Activated CD8-positive, alpha-beta memory T cell treated with anti-CD3 and anti-CD28 coated beads, Interleukin-2, amount 50 U/mL, for 1 hour (primary cell): ENCODE measurements at regions not wholly inside any gene's neighbourhood (a gene's known extent, or its start where the extent isn't known, plus 50 kb on each side); places are given as distances from the start of the nearest gene placed in this dataset.

Experiments
- DNase-seq: peaks from one replicate; pipeline ENCODE4 v3.0.0-alpha.2; 2020; ENCODE audit errors: extremely low read depth

DNA sequence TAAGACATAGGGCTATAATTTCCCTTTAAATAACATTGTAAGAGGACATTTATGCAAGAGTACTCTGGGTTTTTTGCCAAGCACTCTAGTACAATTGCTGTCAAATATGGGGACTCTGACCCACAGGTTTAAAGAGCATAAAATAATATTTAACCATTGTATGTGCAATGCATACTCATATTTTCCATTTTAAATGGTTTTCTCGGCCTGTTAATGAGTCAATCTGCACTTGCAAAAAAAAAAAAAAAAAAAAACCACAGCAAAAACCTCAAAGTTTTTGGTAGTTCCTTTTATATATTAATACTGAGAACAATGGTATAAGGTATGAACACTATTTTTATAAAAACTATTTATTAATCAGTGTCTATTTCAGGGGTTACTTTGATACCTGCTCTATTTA is 304.0 kb upstream of the CBLB start:
- DNase-seq, result no peak

DNA sequence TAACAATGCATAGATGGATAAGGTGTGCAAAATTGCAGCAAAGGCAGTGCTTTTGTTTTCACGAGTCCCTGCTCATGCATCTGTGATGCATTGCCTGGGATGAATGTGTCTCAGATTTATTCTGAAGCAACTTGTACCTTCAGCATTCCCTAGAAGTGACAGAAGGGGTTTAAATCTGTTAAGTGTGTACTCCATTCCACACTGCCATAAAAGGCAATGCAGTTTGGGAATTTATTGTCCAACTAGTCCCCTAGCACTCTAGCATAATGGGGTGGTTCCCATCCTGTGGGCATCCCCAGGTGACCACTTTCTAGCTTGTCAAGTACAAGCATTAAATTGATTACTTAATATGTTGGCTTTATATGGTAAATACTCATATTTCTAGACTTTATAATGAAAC is 306.5 kb upstream of the CBLB start:
- DNase-seq, result no peak

DNA sequence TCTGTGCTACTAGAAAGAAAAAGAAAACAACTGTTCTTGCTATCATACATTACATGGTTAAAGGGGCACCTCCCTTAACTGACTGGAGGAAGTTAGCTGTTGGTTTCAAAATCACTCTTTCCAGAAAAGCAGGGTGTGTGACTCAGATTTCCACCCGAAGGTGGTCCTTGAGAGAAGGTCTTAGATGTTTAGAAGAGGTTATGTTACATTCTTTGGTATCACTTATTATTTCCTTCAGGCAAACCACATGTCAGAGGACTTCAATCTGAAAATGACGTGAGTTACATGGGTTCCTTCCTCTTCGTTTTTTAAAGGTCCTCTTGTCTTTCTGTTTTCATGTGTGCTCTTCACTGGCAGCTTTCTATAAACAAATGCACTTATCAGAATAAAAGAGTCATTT is 307.9 kb upstream of the CBLB start:
- peak; percentile 39 for DNase-seq

DNA sequence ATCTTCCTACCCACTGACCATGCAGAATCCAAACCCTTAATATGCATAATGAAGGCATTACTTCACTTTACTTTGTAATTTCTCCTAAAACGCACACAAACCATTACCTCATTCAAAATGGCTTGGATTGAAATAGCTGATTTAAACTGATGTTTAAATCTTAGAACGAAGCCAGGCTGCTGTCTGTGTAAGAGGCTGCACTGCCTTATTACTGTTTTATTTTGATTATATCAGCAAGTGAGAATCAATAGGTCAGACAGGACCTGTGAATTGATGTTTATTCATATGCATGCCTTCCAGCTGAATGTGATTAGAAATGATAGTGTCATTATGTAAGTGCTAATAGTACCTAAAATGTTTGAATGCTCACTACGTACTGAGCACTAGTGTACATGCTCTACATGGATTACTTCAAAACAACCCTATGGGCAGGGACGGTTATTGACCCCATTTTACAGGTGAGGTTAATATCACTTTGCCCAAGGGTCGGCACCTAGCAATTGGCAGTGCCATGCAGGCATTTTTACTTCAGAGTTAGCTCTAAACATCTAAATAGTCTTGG is 314.2 kb upstream of the CBLB start:
- DNase-seq, result no peak

DNA sequence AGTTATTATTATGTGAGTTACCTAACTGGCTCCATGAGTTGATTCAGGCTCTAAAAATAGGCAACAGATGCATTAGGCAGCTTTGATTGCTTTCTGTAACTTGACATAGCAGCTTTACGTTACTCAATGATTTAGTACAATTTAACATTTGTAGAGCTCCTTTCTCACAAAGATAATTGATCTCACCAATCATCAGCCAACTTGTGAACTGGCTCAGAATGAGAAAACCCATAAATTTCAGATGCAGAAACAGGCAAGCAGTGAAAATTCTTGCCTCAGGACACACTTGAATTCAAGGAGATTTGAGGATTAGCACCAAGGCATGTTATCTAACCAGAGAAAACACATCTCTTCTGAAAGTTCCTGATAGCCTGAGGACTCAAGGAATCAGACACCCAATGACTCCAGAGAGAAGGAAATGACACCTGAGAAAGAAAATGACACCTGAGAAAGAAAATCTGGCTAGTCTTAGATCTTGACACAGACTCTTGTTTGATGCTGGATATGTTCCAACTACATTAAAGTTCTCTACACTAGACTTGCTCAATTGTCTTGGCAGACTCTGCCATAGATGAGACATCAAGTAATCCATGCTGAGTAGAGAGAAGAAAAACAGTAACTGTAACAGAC is 315.1 kb upstream of the CBLB start:
- DNase-seq, result no peak

DNA sequence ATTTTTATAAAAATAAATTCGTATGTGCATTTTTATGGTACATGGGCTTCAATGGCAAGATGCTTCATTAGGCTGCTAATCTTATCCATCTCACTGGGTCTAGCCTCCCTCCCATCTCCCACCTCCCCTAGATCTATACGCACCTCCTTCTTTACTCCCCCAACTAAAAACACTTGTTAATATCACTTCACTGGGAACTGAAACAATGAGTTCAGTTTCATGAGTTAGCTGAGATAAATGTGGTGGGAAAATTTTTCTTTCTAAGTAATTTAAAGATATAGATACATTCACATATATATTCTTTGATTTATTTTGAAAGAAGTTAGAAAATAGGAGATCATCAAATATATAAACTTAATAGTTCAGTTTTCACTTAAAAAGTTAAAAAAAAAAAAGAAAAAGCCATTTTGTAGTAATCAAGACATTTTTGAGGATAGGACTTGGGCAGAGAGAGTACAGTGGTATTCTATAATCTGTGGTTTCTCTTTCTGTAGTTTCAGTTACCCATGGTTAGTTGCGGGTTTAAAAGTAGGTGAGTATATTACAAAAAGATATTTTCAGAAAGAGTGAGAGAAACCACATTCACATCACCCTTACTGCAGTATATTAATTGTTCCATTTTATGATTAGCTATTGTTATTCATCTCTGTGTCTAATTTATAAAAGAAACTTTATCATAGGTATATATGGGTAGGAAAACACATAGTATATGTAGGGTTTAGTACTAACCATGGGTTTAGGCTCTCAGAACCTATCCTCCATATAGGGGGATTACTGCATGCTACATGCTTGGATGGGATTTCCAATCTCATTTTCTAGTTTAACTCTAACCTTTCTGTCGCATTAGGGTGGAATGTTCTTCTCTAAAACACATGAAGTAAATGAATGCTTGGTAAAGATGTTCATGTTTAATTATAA is 316.0 kb upstream of the CBLB start:
- DNase-seq, result no peak

DNA sequence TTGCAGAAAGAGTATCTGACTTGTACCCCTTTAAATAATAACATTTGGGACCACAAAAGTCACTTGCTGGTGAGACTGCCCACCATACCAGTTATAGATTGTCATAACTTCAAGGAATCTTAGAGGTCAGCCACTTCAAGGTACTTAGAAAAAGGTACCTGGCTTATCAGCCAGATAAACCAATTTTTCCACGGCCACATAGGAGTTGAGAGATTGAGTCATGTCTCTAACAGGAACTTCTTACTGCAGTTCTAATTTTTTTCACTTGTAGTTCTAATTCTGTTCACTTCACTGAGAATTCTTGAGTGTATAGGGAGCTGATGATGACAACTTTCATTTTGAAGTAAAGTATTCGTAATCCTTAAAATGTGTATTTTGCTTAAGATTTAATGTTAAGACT is 317.1 kb upstream of the CBLB start:
- no peak for DNase-seq

DNA sequence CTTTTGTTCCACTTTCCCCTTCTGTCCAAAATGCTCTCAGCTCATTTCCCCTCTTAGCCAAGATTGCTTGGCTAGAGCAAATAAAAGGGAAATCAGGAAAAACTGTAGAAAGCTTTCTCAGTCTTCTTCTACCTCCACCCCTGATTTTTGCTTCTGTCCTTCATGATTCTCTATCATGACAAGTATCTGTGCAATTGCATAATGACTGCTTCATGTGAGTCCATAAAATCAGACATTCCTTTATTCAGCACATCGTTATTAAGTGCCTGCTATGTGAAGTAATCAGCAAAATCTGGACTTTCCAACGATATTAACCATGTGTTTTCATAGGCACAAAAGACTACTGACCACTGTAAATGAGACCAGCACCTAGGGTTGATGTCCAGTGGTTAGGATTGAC is 321.5 kb upstream of the CBLB start:
- DNase-seq, result no peak

DNA sequence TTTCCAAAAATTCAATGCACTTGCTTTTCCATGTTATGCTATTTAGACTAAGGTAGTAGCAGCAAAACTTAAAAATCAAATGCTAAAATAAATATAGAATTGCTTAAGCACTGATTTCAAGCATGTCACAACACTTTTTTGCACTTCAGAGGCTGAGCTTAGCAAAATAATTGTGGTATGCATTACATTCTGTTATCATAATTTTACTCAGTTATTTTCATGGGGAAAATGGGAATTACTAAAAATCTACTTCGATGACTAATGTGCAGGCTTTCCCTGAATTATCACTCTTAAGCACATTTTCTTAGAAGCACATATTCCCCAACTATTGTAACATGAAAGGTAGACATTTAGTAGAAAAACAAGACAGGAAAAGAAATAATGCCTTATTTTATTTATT is 322.4 kb upstream of the CBLB start:
- DNase-seq, result no peak

DNA sequence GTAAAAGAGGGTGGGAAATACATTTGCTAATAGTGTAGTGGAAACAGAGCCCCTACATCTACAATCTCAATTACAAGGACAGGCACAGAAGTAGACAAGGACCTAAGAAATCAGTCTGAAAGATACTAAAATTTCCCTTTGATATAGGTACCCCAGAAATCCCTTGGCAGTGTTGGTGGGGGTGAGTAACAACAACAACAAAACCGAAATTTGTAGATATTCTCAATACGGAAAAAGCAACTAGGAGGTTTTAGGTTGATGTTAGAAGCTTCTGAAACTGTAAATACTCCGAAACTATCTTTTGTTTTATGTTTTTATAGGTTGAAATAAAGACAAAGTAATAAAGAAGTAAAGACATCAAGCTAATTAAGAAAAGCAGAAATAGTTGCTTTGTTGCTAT is 323.1 kb upstream of the CBLB start:
- no peak for DNase-seq

DNA sequence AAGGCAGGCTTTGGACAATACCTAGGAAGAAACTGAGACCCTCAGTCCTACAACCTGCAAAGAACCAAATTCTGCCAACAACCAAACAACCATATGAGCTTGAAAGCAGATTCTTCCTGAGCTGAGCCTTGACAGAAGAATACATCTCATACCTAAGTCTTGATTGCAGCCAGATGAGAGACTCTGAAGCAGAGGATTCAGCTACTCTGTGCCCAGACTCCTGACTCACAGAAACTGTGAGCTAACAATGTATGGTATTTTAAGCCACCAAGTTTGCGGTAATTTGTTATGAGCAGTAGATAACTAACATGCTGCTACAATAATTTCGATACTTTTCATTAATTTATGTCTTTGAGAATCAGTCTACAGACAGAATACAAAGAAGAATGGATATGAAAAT is 325.1 kb upstream of the CBLB start:
- no peak for DNase-seq

DNA sequence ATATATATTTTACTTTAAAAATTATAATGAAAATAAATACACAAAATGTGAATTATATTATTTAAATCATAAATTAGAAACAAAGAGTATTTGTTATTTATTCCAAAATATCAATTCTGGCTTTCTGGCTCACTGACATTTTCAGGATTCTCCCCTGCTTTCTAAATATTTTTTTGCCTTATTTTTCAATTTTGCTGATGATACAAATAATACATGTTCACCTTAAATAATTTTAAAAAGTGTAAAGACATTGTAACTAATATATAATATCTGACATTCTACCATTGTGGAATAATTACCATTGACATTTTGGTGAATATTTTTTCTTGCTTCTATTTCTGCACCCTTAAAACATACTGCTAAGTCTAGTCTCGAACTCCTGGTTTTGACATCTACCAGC is 325.9 kb upstream of the CBLB start:
- no peak for DNase-seq

DNA sequence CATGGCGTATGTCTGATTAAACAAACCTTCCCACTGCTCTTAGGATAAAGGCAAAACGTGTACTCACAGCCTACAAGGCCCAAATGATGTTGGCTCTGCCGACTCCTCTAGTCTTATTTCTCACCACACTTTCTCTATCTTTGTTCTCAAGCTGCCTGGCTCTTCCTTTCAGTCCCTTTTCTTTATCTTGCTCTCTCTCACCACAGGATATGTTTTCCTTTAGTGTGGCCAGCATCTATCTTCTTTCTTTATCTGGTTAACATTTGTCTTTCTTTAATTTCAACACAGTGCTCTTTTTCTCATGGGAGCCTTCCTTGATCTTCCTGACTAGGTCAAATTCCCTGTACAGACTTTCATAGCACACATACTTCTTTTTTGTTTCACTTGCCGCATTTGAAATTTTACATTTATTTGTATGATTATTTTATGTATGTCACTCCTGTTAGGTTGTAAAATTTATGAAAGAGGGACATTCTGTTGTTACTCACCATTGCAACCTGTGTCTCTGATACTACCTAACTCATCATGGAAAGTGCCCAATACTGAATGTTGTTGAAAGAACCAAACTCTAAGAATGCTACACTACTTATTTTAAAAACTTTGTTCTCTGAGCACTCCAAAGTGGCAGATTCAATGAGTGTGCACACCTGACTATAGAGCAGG is 328.9 kb upstream of the CBLB start:
- DNase-seq, result no peak

DNA sequence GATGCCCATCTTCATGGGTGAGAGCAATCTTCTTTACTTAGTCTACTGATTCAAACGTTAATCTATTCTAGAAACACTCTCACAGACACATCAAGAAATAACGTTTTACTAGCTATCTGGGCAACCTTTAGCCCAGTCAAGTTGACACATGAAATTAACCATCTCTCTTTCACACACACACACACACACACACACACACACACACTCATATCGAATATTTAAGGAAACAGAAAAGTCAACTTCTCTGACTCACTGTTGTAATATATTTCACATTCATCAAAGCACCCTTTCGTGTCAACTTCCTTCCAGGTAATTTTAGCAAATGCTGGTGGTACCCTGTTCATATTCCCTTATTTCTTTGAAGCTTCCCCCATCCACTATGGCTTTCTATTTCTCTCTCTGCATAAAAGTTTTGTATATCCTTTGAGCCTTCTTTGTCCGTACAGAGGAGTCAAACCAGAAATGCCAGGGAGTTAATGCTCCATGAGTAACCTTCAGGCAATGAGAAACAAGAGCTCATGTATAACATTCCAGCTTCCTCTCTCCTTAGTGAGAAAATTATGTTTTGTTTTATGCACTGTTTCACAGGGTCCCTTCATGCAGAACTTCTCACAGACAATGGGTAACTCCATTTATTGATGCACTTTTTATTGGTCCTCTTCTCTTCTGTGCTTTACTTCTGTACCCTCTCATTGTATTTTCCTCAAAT is 335.5 kb upstream of the CBLB start:
- no peak for DNase-seq

DNA sequence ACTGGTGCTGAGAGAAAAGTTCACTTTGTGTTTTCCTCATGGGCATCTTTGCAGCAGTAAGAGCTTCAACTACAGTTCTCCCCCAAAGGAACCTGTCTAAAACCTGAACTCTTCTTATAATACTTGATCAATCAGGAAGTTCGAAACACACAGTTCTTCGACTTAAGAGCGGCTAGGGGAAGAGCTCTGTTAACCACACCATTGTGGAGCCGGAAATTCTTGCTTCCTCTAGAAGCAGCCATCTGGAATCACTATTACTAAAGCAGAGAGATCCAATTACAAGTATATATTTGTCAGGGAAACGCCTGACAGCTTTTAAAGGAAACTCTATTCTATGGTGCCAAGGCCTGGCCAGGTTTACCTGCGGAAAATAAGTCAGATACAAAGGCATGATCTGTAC is 337.3 kb upstream of the CBLB start:
- DNase-seq, result no peak

DNA sequence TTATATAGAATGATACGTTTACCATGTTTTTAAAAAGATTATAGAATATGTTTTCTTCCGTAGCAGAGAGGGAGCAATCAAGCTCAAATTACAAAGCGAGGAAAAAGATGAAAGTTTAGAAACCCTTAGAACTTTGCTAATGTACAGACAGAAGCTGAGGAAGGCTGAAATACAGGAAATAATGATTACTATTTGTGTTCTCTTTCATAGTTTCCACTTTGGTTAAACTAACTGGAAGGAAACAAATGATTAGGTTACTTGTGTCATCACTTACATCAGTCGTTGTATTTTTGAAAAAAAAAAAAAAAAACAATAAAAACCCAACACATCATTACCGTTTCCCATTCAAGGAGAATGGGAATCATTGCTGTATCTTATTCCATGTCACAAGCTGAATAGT is 337.8 kb upstream of the CBLB start:
- DNase-seq, result no peak

DNA sequence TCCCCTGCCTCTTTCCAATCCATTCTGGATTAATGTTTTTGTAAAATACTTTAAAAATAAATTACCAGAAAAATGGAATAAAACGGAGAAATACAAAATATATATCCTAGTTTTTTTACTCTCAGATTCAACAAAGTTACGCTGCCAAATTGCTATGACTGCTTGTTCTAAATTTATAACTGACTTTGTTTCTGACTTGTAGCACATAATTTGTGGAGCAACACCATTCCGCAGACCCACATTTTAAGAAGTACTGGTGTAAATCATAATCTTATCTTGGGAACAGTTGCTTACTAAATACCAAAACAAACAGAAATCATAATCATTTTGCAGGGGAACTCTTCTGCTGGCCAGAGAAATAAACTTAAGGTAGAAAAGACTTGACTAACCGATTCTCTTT is 339.4 kb upstream of the CBLB start:
- no peak for DNase-seq

DNA sequence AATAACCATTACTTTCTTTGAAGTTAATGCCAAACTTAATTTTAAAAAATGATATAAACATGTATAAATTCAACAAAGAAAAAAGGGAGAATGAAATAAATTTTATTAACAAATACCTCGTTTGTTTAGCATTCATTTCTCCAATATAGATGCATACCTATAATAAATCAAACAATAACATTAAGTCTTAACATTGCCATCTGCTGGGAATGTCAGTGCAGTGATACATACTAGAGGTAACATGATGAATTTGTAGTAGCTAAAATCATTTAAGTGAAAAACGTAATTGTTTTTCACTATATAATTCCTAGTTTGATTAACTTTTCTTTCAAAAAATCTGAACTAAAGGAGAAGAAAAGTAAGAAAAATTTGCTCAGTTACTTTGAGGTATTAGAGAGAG is 340.2 kb upstream of the CBLB start:
- DNase-seq, result no peak

DNA sequence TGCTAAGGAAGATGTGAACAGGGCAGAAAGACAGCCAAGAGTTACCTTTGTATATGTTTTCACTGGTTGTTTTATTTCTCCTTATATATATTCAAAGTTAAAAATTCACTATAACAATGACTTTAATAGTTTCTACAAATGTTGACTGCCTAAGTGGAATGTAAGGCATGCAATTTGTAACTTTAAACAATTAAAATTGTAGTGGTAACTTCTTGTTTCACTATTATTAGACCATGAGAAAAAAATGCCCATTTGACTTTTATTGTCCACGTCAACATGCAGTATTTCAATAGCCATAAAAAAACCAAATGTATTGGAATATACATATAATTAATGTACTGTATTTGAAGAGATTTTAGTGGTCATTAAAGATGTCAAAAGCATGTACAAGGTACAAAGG is 340.7 kb upstream of the CBLB start:
- DNase-seq, result no peak

DNA sequence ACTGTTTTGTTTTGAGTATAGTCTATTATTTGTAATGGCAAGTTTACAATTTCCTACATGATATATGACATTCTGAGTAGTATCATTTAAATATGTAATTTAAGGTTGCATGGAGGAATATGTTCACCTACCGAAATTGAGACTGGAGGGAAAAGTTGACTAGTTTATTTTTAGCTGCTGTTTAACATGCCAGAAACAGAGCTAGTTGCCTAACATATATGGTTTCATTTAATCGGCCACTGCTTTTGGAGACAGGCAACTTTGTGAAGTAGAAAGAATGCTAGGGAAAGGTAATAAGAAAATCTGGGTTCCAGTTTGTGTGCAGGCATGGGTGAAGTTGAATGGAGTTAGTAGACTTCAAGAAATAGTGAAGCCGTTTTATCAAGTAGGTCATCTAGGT is 342.1 kb upstream of the CBLB start:
- no peak for DNase-seq

DNA sequence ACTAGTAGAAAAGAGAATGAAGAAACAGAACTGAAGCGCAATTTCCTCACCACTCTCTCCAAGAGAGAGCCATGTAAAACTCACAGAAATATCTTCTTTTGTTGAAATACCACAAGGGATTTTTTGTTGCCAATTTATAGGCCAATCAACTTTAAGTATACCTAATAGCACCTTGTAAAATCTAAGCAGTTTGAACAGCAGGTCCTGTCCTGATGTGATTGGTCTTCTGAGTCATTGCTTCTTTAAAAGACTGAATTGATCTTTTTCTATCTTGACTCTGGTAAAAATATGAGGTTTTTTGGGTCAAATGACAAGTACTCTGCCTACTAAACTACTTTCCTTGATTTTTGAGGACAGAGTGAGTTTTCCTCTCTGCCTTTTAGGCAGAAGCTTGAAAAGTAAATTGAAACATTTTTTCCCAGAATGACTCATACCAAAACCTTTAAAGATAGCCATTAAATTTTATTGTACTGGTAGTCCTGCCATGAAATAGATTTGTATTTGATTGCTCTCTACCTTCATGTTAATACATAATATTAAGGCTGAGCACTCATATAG is 343.9 kb upstream of the CBLB start:
- DNase-seq, result no peak

DNA sequence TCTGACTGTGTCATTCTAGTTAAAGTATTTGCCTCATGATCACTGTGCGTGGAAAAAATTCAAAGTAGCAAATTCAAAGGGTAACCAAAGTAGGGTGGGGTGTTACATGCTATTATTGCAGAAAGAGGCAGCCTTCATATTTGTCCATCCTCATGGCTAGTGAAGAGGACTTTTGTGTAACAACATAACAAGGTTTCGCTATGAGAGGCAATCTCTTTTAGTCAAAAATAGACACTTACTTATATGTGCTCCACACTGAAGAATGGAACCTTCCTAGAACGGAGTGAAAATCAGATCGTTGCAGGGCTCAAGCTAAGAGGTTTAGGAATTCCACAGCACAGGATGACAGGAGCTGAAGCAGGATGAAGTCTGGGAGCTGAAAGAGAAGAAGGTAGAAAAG is 345.1 kb upstream of the CBLB start:
- no peak for DNase-seq
